HG02885 (cell line): ENCODE measurements at regions not wholly inside any gene's neighbourhood (a gene's known extent, or its start where the extent isn't known, plus 50 kb on each side); places are given as distances from the start of the nearest gene placed in this dataset.
"Not testable (repeated sequence)": the region's sequence is repeated elsewhere in the genome, so short reads cannot be mapped to it uniquely, and the experiment has no call there.

Experiments
- ATAC-seq: cut with Tn5 transposase; IDR thresholded peaks from one replicate; pipeline ENCODE4 v1.9.1; 2021; ENCODE audit warnings: mild to moderate bottlenecking; ENCODE audit not compliant: unreplicated experiment, poor library complexity

GRCh38 chr3:163523375-163523774 lies 1554.9 kb downstream of the SI start:
- ATAC-seq, result no peak

- ATAC-seq, result no peak
Observed at GRCh38 chr3:163521261-163521660, 1557.0 kb downstream of the SI start.

- ATAC-seq, result no peak
Observed at GRCh38 chr3:163518065-163518464, 1560.2 kb downstream of the SI start.

- no peak for ATAC-seq
Observed at GRCh38 chr3:163513149-163513657, 1565.1 kb downstream of the SI start.

- no peak for ATAC-seq
Observed at GRCh38 chr3:163508206-163508605, 1570.1 kb downstream of the SI start.

- ATAC-seq, result no peak
Observed at GRCh38 chr3:163504974-163505373, 1573.3 kb downstream of the SI start.

- not testable (repeated sequence) for ATAC-seq
Observed at GRCh38 chr3:163499736-163500219, 1578.5 kb downstream of the SI start.

- not testable (repeated sequence) for ATAC-seq
Observed at GRCh38 chr3:163498842-163499735, 1579.2 kb downstream of the SI start.

GRCh38 chr3:163491714-163492113 lies 1586.6 kb downstream of the SI start:
- no peak for ATAC-seq

- ATAC-seq, result peak; percentile 94
Observed at GRCh38 chr3:163490119-163490518, 1588.2 kb downstream of the SI start.

- no peak for ATAC-seq
Observed at GRCh38 chr3:163482695-163483094, 1595.6 kb downstream of the SI start.

GRCh38 chr3:163481738-163482137 lies 1596.6 kb downstream of the SI start:
- no peak for ATAC-seq

GRCh38 chr3:163476179-163476578 lies 1602.1 kb downstream of the SI start:
- ATAC-seq, result no peak

GRCh38 chr3:163474766-163475165 lies 1603.5 kb downstream of the SI start:
- no peak for ATAC-seq

- ATAC-seq, result no peak
Observed at GRCh38 chr3:163468531-163469335, 1609.6 kb downstream of the SI start.

GRCh38 chr3:163462446-163462845 lies 1615.8 kb downstream of the SI start:
- ATAC-seq, result no peak

- ATAC-seq, result no peak
Observed at GRCh38 chr3:163450698-163451097, 1627.6 kb downstream of the SI start.

GRCh38 chr3:163438760-163439159 lies 1639.5 kb downstream of the SI start:
- ATAC-seq, result no peak

GRCh38 chr3:163422671-163423070 lies 1655.6 kb downstream of the SI start:
- no peak for ATAC-seq

- ATAC-seq, result no peak
Observed at GRCh38 chr3:163391407-163392181, 1686.7 kb downstream of the SI start.
